GM12865 (cell line): ENCODE measurements at regions not wholly inside any gene's neighbourhood (a gene's known extent, or its start where the extent isn't known, plus 50 kb on each side); places are given as distances from the start of the nearest gene placed in this dataset.
A peak's percentile ranks its signal among the peaks of the same experiment; 100 is the strongest.

ENCODE experiments used
- DNase-seq: peaks from one replicate; pipeline ENCODE4 v3.0.0; 2010; ENCODE audit warnings: low read depth
- H3K4me3 ChIP-seq: 2 replicates; pipeline ENCODE4 v1.5.1; 2011; ENCODE audit warnings: mild to moderate bottlenecking, low read depth, low read length, control low read depth
- CTCF ChIP-seq: IDR thresholded peaks from 2 replicates; pipeline ENCODE4 v1.5.1; 2011; ENCODE audit warnings: low read length, control low read depth, low read depth, inconsistent platforms; ENCODE audit not compliant: insufficient read depth; ENCODE audit errors: missing control alignments

GRCh38 chr5:136772491-136772890 lies 407.1 kb upstream of the TRPC7 start:
- H3K4me3 ChIP-seq: no peak overlapping the region
- TF ChIP-seq CTCF: no peak
- DNase-seq: no peak

- no peak overlapping the region for H3K4me3 ChIP-seq
- peak; percentile 87 for TF ChIP-seq CTCF
- peak; percentile 67 for DNase-seq
Observed at GRCh38 chr5:136769900-136770684, 404.7 kb upstream of the TRPC7 start.

- DNase-seq: peak; percentile 6
- no peak for TF ChIP-seq CTCF
- no peak overlapping the region for H3K4me3 ChIP-seq
Observed at GRCh38 chr5:136769093-136769492, 403.7 kb upstream of the TRPC7 start.

- no peak overlapping the region for H3K4me3 ChIP-seq
- peak; percentile 47 for DNase-seq
- TF ChIP-seq CTCF: no peak
Observed at GRCh38 chr5:136768457-136768856, 403.1 kb upstream of the TRPC7 start.

GRCh38 chr5:136766456-136766855 lies 401.1 kb upstream of the TRPC7 start:
- TF ChIP-seq CTCF: no peak
- DNase-seq: no peak
- no peak overlapping the region for H3K4me3 ChIP-seq

- no peak for DNase-seq
- H3K4me3 ChIP-seq: no peak overlapping the region
- no peak for TF ChIP-seq CTCF
Observed at GRCh38 chr5:136764601-136765000, 399.3 kb upstream of the TRPC7 start.

GRCh38 chr5:136763548-136763947 lies 398.2 kb upstream of the TRPC7 start:
- TF ChIP-seq CTCF: no peak

More at GRCh38 chr5:136763548-136763947, 398.2 kb upstream of the TRPC7 start:
- no peak for DNase-seq
- no peak overlapping the region for H3K4me3 ChIP-seq
